OCI-LY3 (cell line): ENCODE measurements at regions not wholly inside any gene's neighbourhood (a gene's known extent, or its start where the extent isn't known, plus 50 kb on each side); places are given as distances from the start of the nearest gene placed in this dataset.
"Not testable (repeated sequence)": the region's sequence is repeated elsewhere in the genome, so short reads cannot be mapped to it uniquely, and the experiment has no call there.

Source experiments
- H2AFZ ChIP-seq: fragments of 200-600, 300-600 bp; shearing (Covaris generic); 2 replicates; pipeline ENCODE4 v1.6.0; 2014; ENCODE audit warnings: antibody characterized with exemption, low read depth, low read length
- H3K27ac ChIP-seq: fragments of 200-600, 300-600 bp; sonication (generic); 2 replicates; pipeline ENCODE4 v1.5.1; 2014; ENCODE audit warnings: mild to moderate bottlenecking, low read length, moderate library complexity, mixed read lengths
- H3K27me3 ChIP-seq: fragments of 200-600, 300-600 bp; sonication (generic); 2 replicates; pipeline ENCODE4 v1.6.1; 2014; ENCODE audit warnings: low read depth, low read length, mixed read lengths
- H3K36me3 ChIP-seq: fragments of 200-600, 300-600 bp; sonication (generic); replicated peaks from 2 replicates; pipeline ENCODE3; 2014; ENCODE audit warnings: low read depth, low read length, mixed read lengths
- H3K4me1 ChIP-seq: fragments of 300-600, 200-600 bp; sonication (generic); 2 replicates; pipeline ENCODE4 v1.6.1; 2014; ENCODE audit warnings: low read length, mixed read lengths
- H3K4me2 ChIP-seq: fragments of 200-600, 300-600 bp; sonication (generic); 2 replicates; pipeline ENCODE4 v1.6.1; 2014; ENCODE audit warnings: low read length, mixed read lengths
- H3K4me3 ChIP-seq: fragments of 300-600, 200-600 bp; sonication (generic); 2 replicates; pipeline ENCODE4 v1.5.1; 2014; ENCODE audit warnings: antibody characterized with exemption, mild to moderate bottlenecking, low read length, moderate library complexity
- H3K79me2 ChIP-seq: fragments of 300-600, 200-600 bp; shearing (Covaris generic); 2 replicates; pipeline ENCODE4 v1.6.1; 2014; ENCODE audit warnings: mild to moderate bottlenecking, low read length, mixed read lengths
- H3K9ac ChIP-seq: fragments of 300-600, 200-600 bp; shearing (Covaris generic); 2 replicates; pipeline ENCODE4 v1.6.0; 2014; ENCODE audit warnings: mild to moderate bottlenecking, low read length, moderate library complexity
- H3K9me3 ChIP-seq: fragments of 200-600, 300-600 bp; shearing (Covaris generic); 2 replicates; pipeline ENCODE4 v1.6.1; 2014; ENCODE audit warnings: low read length, mixed read lengths; ENCODE audit not compliant: insufficient read depth
- H4K20me1 ChIP-seq: fragments of 200-600, 300-600 bp; sonication (generic); 2 replicates; pipeline ENCODE4 v1.6.1; 2016; ENCODE audit warnings: low read length, mixed read lengths; ENCODE audit not compliant: insufficient read depth
- EZH2phosphoT487 ChIP-seq: fragments of 200-600 bp; shearing (Covaris generic); IDR thresholded peaks from 2 replicates; pipeline ENCODE4 v1.6.1; 2018; ENCODE audit warnings: antibody characterized with exemption, mixed run types, low read depth
- TF ChIP-seq, protein P1 (sequence below): fragments of 200-600, 300-600 bp; sonication (generic); IDR thresholded peaks from 2 replicates; pipeline ENCODE4 v1.5.1; 2014; ENCODE audit warnings: antibody characterized with exemption, low read length, low read depth

- H3K4me3 ChIP-seq, result no peak overlapping the region
- H3K4me2 ChIP-seq, result no peak overlapping the region
- no peaks in the 10 kb centered on the region for H3K27me3 ChIP-seq
- no peaks in the 10 kb centered on the region for H3K4me1 ChIP-seq
- no peaks in the 10 kb centered on the region for H3K9me3 ChIP-seq
- H4K20me1 ChIP-seq, result no peaks in the 10 kb centered on the region
- no peak for TF ChIP-seq EZH2phosphoT487
- TF ChIP-seq, protein P1, sequence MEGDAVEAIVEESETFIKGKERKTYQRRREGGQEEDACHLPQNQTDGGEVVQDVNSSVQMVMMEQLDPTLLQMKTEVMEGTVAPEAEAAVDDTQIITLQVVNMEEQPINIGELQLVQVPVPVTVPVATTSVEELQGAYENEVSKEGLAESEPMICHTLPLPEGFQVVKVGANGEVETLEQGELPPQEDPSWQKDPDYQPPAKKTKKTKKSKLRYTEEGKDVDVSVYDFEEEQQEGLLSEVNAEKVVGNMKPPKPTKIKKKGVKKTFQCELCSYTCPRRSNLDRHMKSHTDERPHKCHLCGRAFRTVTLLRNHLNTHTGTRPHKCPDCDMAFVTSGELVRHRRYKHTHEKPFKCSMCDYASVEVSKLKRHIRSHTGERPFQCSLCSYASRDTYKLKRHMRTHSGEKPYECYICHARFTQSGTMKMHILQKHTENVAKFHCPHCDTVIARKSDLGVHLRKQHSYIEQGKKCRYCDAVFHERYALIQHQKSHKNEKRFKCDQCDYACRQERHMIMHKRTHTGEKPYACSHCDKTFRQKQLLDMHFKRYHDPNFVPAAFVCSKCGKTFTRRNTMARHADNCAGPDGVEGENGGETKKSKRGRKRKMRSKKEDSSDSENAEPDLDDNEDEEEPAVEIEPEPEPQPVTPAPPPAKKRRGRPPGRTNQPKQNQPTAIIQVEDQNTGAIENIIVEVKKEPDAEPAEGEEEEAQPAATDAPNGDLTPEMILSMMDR, result no peak
- H3K36me3 ChIP-seq, result no peaks in the 10 kb centered on the region
- H3K79me2 ChIP-seq, result no peaks in the 10 kb centered on the region
- H3K9ac ChIP-seq, result no peak overlapping the region
- no peak overlapping the region for H3K27ac ChIP-seq
- H2AFZ ChIP-seq, result no peak overlapping the region
Measured at GRCh38 chr1:118459871-118460270, 274.8 kb upstream of the SPAG17 start.

- not testable (repeated sequence) for H3K27me3 ChIP-seq, H4K20me1 ChIP-seq, H3K4me3 ChIP-seq, H3K4me1 ChIP-seq, H3K36me3 ChIP-seq, H3K4me2 ChIP-seq, H3K9me3 ChIP-seq, H2AFZ ChIP-seq, H3K79me2 ChIP-seq, H3K9ac ChIP-seq, H3K27ac ChIP-seq
Measured at GRCh38 chr1:118453856-118454255, 268.8 kb upstream of the SPAG17 start.

DNA sequence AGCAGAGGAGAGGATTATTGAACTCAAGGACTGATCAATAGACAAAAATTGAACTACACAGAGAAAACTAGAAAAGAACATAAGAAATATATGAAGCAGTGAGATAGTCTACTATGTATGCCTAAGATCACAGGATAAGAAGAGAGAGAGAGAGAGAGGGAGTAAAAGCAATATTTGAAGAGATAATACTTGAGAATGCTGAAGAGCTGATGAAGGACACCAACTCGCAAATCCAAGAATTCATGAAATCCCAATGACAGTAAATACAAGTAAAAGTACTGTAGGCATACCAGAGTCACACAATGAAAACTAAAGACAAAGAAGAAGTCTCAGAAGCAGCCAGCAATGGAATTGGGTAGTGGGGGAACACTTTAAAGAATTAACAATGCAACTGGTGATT, 260.1 kb upstream of the SPAG17 start:
- H3K36me3 ChIP-seq, result no peaks in the 10 kb centered on the region
- H3K4me1 ChIP-seq, result no peaks in the 10 kb centered on the region
- no peaks in the 10 kb centered on the region for H3K27me3 ChIP-seq

DNA sequence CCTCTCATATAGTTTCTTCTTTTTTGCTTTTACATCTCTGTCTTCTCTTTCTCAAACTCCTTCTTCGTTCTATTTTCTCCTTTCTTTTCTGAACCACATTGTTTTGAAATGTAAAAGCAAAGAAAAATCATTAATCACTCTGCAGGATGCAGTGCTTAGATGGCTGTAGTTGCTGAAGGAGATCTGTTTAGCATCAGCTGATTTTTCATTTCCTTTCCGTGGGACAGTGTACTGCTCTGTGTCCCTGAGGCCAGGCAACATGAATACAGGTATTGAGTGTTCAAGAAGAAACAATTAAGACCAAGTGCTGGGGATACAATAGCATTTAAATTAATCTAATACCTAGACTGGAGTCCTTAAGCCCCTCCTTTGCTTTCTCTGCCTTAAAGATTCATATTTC, 257.2 kb upstream of the SPAG17 start:
- no peak overlapping the region for H3K4me3 ChIP-seq
- no peaks in the 10 kb centered on the region for H3K36me3 ChIP-seq
- H3K27ac ChIP-seq, result no peak overlapping the region
- no peaks in the 10 kb centered on the region for H3K27me3 ChIP-seq
- H3K4me2 ChIP-seq, result no peak overlapping the region
- H3K4me1 ChIP-seq, result no peaks in the 10 kb centered on the region
- no peaks in the 10 kb centered on the region for H3K79me2 ChIP-seq
- no peaks in the 10 kb centered on the region for H3K9me3 ChIP-seq
- no peaks in the 10 kb centered on the region for H4K20me1 ChIP-seq
- H3K9ac ChIP-seq, result no peak overlapping the region
- no peak overlapping the region for H2AFZ ChIP-seq
- no peak for TF ChIP-seq EZH2phosphoT487
- TF ChIP-seq, protein P1, result no peak

More for the DNA sequence above, 260.1 kb upstream of the SPAG17 start:
- H2AFZ ChIP-seq, result no peak overlapping the region
- no peak overlapping the region for H3K4me3 ChIP-seq
- H4K20me1 ChIP-seq, result no peaks in the 10 kb centered on the region
- H3K9me3 ChIP-seq, result no peaks in the 10 kb centered on the region
- TF ChIP-seq, protein P1, result no peak
- TF ChIP-seq EZH2phosphoT487, result no peak
- H3K27ac ChIP-seq, result no peak overlapping the region
- H3K79me2 ChIP-seq, result no peaks in the 10 kb centered on the region
- no peak overlapping the region for H3K4me2 ChIP-seq
- H3K9ac ChIP-seq, result no peak overlapping the region

- H3K27me3 ChIP-seq, result no peaks in the 10 kb centered on the region
- H3K79me2 ChIP-seq, result no peaks in the 10 kb centered on the region
- H3K9ac ChIP-seq, result no peak overlapping the region
- no peak overlapping the region for H3K4me3 ChIP-seq
- no peaks in the 10 kb centered on the region for H3K9me3 ChIP-seq
- no peaks in the 10 kb centered on the region for H3K4me1 ChIP-seq
- no peak overlapping the region for H3K27ac ChIP-seq
- H3K36me3 ChIP-seq, result no peaks in the 10 kb centered on the region
- no peak overlapping the region for H3K4me2 ChIP-seq
- TF ChIP-seq, protein P1, result no peak
- no peak for TF ChIP-seq EZH2phosphoT487
- no peak overlapping the region for H2AFZ ChIP-seq
- no peaks in the 10 kb centered on the region for H4K20me1 ChIP-seq
Measured at GRCh38 chr1:118437664-118438063, 252.6 kb upstream of the SPAG17 start.
